GM23248 (cell line): ENCODE measurements at regions not wholly inside any gene's neighbourhood (a gene's known extent, or its start where the extent isn't known, plus 50 kb on each side); places are given as distances from the start of the nearest gene placed in this dataset.

Source experiments
- EZH2 ChIP-seq: fragments of 200-600 bp; sonication (generic); IDR thresholded peaks from 2 replicates; pipeline ENCODE4 v1.6.1; 2018; ENCODE audit warnings: antibody characterized with exemption, mild to moderate bottlenecking; ENCODE audit not compliant: insufficient read depth, poor library complexity, severe bottlenecking
- EZH2phosphoT487 ChIP-seq: fragments of 200-600 bp; sonication (generic); IDR thresholded peaks from 2 replicates; pipeline ENCODE4 v1.6.1; 2018; ENCODE audit warnings: antibody characterized with exemption, moderate library complexity, mild to moderate bottlenecking, low read depth; ENCODE audit not compliant: insufficient read depth

GRCh38 chr3:11930084-11930483 is 74.1 kb upstream of the SYN2 start:
- TF ChIP-seq EZH2 = no peak
- no peak for TF ChIP-seq EZH2phosphoT487
